Jurkat, Clone E6-1 (cell line): ENCODE measurements at regions not wholly inside any gene's neighbourhood (a gene's known extent, or its start where the extent isn't known, plus 50 kb on each side); places are given as distances from the start of the nearest gene placed in this dataset.

ENCODE experiments used
- DNase-seq: peaks from one replicate; pipeline ENCODE4 v3.0.0-alpha.2; 2011; ENCODE audit warnings: low read depth, low spot score
- H3K4me3 ChIP-seq: 2 replicates; pipeline ENCODE4 v1.5.1; 2011; ENCODE audit warnings: mild to moderate bottlenecking, low read length, control low read depth, moderate library complexity

DNA sequence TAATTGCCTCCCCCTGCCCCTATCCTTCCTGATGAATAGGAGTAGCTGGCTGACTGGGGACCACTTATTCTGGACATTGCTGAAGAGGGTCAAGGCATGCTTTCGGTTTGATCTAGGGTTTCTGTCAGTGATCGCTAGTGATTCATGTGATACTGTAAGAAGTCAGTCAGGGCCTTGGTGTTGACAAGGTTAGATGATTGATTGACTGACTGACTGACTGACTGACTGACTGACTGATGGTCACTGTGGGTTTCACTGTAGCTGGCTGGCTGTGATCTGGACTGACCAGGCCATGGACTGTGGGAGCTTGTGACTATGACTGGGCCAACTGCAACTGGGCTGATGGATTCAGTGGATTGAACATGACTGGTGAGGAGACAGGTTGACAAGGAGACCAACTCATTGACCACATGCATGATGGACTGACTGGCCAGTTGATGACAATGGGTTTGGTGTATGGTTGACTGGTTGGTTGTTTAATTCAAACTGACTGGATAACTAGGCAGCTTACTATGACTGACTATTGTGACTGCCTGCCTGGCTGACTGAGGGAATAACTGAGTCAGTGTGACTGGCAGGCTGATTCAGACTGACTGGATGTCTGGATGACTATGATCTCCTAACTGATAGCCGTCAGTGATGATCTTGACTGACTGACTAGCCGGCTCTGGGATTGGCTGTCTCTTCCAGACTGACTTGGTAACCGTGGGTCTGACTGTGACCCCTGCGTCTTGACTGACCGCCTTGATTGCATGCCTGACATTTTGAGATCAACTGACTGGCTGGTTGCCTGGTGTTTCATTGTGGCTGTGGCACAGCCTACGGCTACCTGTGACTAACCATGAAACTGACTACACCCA lies 509.9 kb downstream of the SHQ1 start:
- no peak overlapping the region for H3K4me3 ChIP-seq
- DNase-seq, result no peak

DNA sequence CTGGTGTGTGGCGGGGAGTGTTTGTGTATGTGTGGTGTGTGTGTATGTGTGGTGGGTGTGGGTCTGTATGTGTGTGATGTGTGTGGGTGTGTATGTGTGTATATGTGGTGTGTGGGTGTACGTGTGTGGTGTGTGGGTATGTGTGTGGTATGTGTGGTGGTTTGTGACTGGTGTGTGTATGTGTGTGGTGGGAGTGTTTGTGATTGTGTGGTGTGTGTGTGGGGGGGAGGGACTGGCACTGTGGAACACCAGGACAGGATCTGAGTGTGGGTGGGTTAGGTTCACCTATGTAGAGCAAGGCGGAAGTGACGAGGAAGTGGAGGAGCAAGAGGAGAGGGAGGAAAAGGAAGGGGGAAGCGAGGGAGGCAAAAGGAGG lies 510.8 kb downstream of the SHQ1 start:
- H3K4me3 ChIP-seq, result no peak overlapping the region
- no peak for DNase-seq

DNA sequence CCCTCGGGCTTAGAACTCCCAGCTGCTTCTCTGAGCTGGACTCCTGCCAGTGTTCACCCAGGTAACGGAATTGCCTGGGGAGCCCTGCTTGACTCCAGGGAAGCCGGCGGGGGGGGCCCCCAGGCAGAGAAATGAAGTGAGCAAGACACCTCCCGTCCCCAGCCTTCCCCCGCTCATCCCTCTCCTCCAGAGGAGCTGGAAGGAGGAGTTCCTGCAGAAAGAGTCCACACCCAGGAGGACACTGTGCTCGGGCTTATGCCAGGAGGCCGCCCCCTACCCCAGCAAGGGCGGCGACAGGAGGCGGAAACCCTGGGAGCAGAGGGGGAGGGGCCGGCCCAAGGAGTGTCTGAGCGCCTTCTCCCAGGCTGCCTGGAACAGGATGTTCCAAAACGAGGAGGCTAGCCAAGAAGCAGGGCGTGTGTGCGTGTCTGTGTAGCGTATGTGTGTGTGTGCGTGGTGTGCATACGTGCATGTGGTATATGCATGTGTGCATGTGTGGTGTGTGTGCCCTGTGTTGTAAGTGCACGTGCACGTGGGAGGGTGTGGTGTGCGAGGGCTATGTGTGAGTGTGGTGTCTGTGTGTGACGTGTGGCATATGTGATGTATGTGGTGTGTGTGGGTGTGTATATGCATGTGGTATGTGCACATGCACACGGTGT lies 511.3 kb downstream of the SHQ1 start:
- H3K4me3 ChIP-seq, result no peak overlapping the region
- DNase-seq, result no peak

DNA sequence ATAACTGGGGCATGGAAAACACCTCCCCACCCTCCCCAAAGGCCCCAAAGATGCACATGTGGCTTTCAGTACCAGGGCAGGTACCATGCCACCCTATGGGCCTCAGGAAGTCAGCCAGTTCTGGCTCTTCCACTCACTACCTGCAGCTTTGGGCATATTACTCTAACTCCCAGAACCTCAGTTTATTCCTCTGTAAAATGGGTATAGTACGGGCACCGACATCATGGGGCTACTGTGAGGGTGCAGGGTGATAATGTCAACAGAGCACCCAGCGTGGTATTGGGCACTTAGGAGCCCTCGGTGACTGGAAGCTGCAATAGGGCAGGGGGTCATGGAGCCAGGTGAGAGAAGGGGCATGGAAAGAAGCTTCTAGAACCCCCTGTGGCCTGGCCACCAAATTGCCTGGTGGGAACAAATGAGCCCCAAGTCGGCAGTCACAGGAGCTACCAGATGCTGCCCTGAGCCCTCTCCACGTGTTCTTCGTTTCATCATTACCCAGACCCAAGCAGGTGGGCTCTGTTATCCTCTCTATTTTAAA lies 512.1 kb downstream of the SHQ1 start:
- H3K4me3 ChIP-seq, result no peak overlapping the region
- DNase-seq, result no peak

DNA sequence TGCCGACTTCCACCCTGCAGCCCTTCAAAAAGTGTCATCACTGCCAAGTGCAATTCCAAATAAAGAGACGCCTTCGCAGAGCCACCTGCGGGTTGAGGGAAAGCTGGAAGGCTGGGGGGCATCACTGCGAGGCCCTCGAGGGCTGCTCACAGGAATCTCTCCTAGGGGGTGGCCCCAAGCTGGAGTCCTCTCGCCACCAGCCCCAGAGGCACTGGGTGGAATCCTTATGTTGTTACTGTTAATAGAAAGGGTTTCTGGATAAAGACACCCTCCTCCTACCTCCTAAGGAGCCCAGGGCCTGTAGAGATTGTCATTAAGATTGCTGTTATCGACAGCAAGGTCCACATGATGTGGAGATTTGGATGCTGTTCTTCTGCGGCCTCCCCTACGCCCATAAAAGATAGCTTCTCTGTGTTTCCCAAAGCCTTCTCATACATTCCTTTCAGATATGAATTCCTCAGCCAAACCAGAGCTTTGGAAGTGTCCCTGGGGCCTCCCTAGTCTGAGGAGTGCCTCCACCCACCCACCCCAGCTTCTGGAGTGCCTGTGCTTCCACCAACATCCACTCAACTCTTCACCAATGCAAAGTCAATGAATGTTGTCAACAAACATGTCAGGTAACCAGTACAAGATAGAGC lies 512.7 kb downstream of the SHQ1 start:
- H3K4me3 ChIP-seq, result no peak overlapping the region
- no peak for DNase-seq

DNA sequence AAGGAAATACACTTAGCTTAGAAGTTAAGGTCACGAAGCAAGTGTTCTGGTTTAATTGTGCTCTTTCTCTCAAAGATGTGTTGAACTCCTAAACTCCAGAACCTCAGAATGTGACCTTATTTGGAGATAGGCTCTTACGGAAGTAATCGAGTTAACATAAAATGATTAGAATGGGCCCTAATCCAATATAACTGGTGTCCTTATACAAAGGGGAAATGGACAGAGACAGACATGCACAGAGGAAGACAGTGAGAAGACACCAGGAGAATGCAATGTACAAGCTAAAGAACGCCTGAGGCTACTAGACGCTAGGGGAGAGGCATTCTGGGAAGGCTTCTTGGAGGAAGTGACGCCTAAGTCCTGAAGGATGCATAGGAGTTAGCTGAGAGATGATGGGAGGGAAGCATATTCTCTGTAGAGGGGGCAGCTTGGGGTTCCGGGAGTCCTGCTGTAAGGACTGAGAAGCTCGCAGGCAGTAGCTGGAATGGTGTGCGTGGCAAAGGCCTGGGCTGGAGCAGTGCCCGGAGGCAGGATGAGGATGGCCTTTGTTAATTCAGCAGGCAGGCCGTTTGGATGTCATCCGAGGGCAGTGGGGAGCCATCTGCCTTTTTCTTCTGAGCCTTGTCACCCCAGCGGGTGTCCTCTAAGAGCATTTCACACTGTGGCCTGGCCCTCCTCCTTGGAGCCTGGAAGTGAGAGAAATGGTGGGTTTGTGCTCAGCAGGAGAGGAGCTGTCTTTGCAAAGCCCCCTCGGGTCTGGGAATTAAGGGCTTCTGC lies 513.4 kb downstream of the SHQ1 start:
- H3K4me3 ChIP-seq, result no peak overlapping the region
- DNase-seq, result no peak

DNA sequence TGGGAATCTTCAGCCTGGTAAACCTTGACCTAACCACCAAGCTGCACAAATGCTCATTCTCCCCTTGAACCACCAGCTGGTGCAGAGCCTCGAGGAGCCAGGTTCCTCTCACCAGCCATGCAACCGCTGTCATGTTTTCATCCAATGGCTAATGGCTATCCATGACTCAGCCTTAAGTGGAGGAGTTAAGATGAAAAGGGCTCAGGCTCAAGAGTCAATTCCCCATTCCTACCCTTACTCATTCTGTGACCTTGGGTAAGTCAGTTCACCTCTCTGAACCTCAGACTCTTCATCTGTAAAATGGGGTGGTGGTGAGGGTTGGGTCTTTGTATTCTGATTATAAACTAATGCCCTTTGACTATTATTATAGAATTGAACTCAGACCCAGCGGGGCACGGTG lies 515.6 kb downstream of the SHQ1 start:
- no peak for DNase-seq
- no peak overlapping the region for H3K4me3 ChIP-seq

DNA sequence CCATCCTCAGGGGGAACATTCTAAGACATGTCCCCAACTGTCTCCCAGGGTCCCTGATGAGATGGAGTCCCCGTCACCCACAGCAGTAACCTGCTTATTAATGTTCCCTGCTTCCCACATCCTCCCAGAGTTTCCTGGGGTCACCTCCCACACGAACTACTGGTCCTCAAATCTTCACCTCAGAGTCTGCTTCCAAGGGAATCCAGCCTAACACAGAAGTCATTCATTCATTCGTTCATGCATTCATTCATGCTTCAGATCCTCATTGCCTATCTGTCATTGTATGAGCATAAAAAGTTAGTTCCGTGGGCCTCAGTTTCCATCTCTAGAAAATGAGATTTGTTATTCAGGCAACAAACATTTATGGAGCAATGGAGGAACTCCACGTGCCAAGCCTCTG lies 516.2 kb downstream of the SHQ1 start:
- DNase-seq, result no peak
- no peak overlapping the region for H3K4me3 ChIP-seq

DNA sequence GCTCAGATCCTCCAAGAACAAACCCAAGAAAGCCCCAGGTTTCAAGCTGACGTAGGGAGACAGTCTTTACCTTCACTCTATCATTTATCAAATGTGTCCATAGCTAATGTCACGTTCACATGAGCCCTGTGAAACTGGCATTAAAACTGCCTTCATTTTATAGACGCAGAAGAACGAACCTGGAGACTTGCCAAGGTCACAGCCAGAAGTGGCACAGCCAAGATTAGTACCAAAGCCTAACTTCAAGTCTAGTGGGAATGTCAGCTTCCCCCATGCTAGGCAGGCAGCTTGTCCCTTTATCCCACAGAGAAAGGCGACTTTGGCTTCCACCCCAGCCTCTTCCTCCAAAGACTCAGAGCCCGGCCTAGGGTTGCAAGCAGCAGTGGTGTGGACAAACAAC lies 517.2 kb downstream of the SHQ1 start:
- no peak for DNase-seq

DNA sequence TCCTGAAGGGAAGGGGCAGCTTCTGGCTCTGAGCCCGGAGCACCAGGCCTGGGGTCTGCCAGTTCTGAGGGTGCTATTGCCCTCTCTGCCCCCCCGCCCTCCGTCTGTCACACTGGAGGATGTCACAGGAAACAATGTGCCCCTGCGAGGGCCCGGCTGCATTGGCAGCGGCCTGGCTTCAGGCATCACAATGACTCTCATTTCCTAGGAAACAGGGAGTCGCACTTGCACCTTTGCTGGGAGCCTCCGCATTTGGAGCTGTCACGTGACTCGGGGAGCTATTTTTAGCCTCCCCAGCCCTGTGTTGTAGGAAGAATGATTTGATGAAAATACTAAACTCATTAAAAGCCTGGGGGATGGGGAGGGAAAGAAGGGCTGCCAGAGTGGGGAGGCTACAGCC lies 518.9 kb downstream of the SHQ1 start:
- DNase-seq, result no peak
- H3K4me3 ChIP-seq, result no peak overlapping the region

More for the DNA sequence above, 517.2 kb downstream of the SHQ1 start:
- no peak overlapping the region for H3K4me3 ChIP-seq

DNA sequence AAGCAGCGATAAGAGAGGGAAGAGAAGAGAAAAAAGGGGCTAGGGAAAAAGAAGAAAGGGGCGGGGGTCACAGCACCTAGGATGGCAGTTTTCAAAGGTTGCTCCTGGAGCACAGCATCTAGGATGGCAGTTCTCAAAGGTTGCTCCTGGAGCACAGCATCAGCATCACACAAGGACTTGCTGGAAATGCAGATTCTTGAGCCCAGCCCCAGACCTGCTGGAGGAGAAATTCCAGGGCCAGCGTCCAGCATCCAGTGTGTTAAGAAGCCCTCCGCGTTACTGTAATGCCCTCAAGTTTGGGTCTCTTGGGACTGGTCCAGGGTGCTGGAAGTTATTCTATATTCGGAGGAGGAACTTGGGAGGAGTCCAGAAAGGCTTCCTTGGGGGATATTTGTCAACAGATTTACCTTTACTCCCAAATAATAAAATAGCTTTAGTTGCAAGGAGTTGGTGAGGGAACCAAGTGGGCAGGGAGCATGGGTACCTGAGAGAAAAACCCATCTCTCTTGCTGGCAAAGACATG lies 519.4 kb downstream of the SHQ1 start:
- no peak for DNase-seq
- H3K4me3 ChIP-seq, result no peak overlapping the region

DNA sequence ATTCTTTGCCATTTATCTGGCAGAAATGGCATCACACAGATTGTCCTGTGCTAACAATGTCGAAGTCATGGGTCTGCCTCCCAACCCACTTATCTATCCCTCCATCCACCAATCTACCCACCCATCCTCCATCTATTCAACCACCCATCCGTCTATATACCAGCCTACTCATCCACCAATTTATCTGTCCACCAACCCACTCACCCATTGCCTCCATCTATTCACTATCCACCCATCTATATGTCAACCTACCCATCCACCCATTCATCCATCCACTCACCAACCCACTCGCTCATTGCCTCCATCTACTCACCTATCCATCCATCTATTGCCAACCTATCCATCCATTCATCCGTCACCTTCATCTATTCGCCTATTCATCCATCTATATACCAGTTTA lies 521.2 kb downstream of the SHQ1 start:
- H3K4me3 ChIP-seq, result no peak overlapping the region
- DNase-seq, result no peak

DNA sequence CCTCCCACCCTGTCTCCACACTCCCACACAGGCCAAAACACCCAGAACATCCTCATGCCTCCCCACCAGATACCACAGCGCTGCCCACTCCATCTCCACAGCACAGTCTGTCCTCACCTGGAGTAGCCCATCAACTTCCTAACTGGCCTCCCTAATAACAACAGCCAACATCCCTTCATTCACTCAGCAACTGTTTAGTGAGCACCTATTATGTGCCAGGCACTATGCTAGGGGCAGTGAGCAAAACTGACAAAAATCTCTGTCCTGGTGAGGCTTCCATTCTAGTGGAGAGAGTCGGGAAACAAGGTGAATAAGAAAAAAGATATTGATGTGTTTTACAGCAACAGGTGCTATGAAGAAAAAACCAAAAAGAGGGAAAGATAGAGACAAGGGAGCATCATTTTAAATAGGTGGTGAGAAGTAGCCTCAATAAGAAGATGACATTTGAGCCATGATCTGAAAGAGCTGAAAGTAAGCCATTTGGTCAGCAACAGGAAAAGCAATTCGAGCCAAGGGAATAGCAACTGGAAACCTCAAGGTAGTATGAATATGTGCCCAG lies 523.9 kb downstream of the SHQ1 start:
- H3K4me3 ChIP-seq, result no peak overlapping the region
- DNase-seq, result no peak

DNA sequence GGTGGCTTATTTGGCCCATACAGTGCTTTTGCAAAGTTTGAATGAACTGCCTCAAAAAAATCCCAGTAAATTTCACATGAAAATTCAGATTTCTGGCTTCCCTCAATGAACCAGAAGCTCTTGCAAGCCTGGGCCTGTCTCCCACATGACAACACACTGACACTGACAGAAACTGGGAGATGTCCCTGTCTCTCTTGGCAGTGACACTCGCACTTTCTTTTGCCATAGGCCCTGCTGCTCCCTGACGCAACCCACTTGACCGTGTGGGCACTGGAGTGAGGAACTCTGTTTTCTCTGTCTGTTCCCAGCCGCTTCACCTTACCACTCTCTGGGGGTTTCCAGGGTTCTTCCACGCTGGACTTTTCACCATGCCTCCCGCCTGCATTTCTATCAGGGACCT lies 524.5 kb downstream of the SHQ1 start:
- DNase-seq, result no peak

DNA sequence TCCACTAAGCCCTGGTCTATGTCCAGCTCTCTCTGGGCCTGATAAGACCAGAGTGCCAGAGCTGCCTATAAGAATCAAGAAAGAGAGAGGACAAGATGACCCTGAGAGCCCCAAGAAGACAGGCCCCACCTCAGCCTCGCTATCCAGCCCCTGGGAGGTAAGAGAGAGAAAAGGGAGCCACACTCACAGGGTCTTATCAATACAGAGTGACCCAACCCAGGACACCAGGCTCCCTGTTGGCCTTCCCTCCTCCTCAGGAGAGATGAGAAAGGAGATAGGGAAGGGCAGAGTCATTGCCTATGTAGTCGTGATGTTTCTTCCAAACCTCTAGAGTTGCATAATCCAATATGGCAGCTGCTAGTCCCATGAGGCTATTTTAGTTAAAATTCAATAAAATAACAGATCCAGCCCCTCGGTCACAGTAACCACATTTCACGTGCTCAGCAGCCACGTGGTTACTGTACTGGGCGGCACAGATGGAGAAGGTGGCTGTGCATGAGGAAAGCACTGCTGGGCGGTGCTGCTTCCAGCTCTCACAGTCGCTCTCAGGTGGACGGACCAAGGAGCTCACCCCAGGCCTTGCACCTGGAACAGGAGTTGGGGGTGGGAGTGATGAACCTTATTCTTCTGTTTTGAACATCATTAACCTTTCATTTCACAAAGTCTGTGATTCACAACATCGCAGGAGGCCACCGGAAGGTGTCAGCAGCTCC lies 525.8 kb downstream of the SHQ1 start:
- no peak for DNase-seq
- no peak overlapping the region for H3K4me3 ChIP-seq

More for the DNA sequence above, 524.5 kb downstream of the SHQ1 start:
- no peak overlapping the region for H3K4me3 ChIP-seq

DNA sequence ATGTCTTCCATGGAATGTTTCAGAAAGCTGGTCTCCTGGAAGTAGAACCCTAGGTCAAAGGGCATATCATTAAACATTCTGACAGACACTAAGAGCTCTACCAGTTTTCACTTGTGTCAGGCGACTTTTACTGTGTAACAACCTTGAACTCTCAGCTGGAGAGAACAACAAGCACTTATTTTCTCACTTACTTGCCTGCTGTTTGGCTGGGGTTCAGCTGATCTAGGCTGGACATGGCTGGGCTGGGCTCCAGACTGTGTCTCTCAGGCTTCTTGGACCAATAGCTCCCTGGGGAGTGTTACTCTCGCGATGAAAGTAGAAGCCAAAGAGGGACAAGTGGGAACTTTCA lies 527.3 kb downstream of the SHQ1 start:
- no peak overlapping the region for H3K4me3 ChIP-seq
- DNase-seq, result no peak

DNA sequence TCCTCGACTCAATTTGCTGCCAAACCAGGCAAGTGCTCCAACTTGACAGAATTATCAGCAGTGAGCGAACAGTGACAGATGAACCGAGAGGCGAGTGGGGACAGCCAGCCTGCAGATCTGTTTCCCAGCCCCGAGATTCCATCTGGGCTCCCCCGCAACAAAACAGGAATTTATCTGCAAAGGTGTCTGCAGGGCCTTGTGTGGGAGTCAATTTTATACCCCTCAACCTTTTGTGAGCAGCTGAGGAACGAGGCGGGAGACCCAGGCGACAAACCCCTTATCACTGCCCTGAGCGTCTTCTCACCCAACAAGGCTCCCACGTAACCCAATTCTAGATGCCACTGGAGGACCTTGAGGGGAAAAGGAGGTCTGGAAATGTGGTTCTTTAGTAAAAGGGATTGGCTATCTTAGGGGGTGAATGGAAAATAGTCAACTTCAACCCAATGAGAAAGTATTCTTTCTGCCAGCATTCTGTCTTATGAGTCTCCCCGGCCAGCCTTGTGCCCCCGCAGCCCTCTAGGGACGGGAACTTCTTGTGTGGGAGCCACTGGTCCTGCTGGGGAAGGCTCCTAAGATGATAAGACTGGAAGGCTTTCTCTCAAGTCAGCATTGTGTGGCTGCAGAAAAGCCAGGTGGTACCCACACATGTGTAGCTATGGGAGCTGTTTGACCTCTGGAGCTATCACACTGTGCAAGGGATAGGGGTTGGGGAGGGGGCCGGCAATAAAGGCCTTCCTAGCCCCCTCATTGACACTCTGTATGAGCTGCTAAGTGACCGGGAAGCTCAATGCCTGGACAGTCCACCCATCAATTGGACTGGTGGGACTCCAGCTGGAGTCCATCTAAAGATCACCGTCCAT lies 527.9 kb downstream of the SHQ1 start:
- no peak for DNase-seq
- H3K4me3 ChIP-seq, result no peak overlapping the region
